Inferior parietal cortex (tissue), 1 donor: ENCODE measurements at regions not wholly inside any gene's neighbourhood (a gene's known extent, or its start where the extent isn't known, plus 50 kb on each side); places are given as distances from the start of the nearest gene placed in this dataset.

Experiments used
- DNase-seq: peaks from one replicate; pipeline ENCODE4 v3.0.0-alpha.2; 2016; ENCODE audit errors: extremely low spot score

- no peak for DNase-seq
Observed at GRCh38 chr11:113581713-113582112, 106.5 kb upstream of the DRD2 start.

- no peak for DNase-seq
Observed at GRCh38 chr11:113579292-113579940, 104.2 kb upstream of the DRD2 start.

GRCh38 chr11:113578715-113579250 is 103.6 kb upstream of the DRD2 start:
- no peak for DNase-seq

GRCh38 chr11:113578033-113578380 is 102.8 kb upstream of the DRD2 start:
- no peak for DNase-seq

GRCh38 chr11:113577356-113578032 is 102.3 kb upstream of the DRD2 start:
- no peak for DNase-seq

- no peak for DNase-seq
Observed at GRCh38 chr11:113574586-113574985, 99.4 kb upstream of the DRD2 start.

GRCh38 chr11:113574171-113574570 is 99.0 kb upstream of the DRD2 start:
- DNase-seq: no peak

GRCh38 chr11:113572136-113572735 is 97.0 kb upstream of the DRD2 start:
- no peak for DNase-seq

- DNase-seq: no peak
Observed at GRCh38 chr11:113571531-113571930, 96.3 kb upstream of the DRD2 start.

- no peak for DNase-seq
Observed at GRCh38 chr11:113570906-113571305, 95.7 kb upstream of the DRD2 start.

- no peak for DNase-seq
Observed at GRCh38 chr11:113569391-113569790, 94.2 kb upstream of the DRD2 start.

- no peak for DNase-seq
Observed at GRCh38 chr11:113568566-113568965, 93.4 kb upstream of the DRD2 start.

GRCh38 chr11:113567867-113568544 is 92.8 kb upstream of the DRD2 start:
- DNase-seq: no peak

GRCh38 chr11:113567097-113567496 is 91.9 kb upstream of the DRD2 start:
- DNase-seq: no peak

GRCh38 chr11:113564527-113565130 is 89.4 kb upstream of the DRD2 start:
- no peak for DNase-seq

- DNase-seq: no peak
Observed at GRCh38 chr11:113563766-113564526, 88.7 kb upstream of the DRD2 start.

GRCh38 chr11:113562981-113563461 is 87.8 kb upstream of the DRD2 start:
- no peak for DNase-seq

- no peak for DNase-seq
Observed at GRCh38 chr11:113562576-113562975, 87.4 kb upstream of the DRD2 start.

GRCh38 chr11:113557926-113558325 is 82.7 kb upstream of the DRD2 start:
- no peak for DNase-seq

- no peak for DNase-seq
Observed at GRCh38 chr11:113556036-113556435, 80.8 kb upstream of the DRD2 start.

- DNase-seq: no peak
Observed at GRCh38 chr11:113555071-113555619, 79.9 kb upstream of the DRD2 start.
